ENCODE measurements at regions not wholly inside any gene's neighbourhood (a gene's known extent, or its start where the extent isn't known, plus 50 kb on each side); places are given as distances from the start of the nearest gene placed in this dataset.

GRCh38 chr1:75062111-75062510 is 72.1 kb upstream of the LHX8 start (continued):
- TF ChIP-seq E2F5 (CRISPR knock-in tag; conservative IDR thresholded peaks at IDR 0.05) (no peak), DDIT3 (CRISPR knock-in tag; IDR thresholded peaks at IDR 0.05) (no peak), PBX2 (CRISPR knock-in tag; IDR thresholded peaks at IDR 0.05) (no peak), IRF9 (CRISPR knock-in tag; IDR thresholded peaks at IDR 0.05; ENCODE audit: borderline replicate concordance) (no peak), IKZF5 (CRISPR knock-in tag; IDR thresholded peaks at IDR 0.05) (no peak), ATF3 (CRISPR knock-in tag; IDR thresholded peaks at IDR 0.05) (no peak), TMF1 (CRISPR knock-in tag; IDR thresholded peaks at IDR 0.05; ENCODE audit: low read depth) (no peak), EP300 (IDR thresholded peaks at IDR 0.05; ENCODE audit: low read depth in 2 of 2, low read length in 2 of 2) (no peak), EP300 (CRISPR knock-in tag; IDR thresholded peaks at IDR 0.05; ENCODE audit: borderline replicate concordance) (no peak), MTF2 (CRISPR knock-in tag; IDR thresholded peaks at IDR 0.05; ENCODE audit: borderline replicate concordance) (no peak), AGO2 (optimal IDR thresholded peaks at IDR 0.05; ENCODE audit: low read depth, low read length) (no peak), ZNF451 (CRISPR knock-in tag; IDR thresholded peaks at IDR 0.05) (no peak), ZNF281 (CRISPR knock-in tag; IDR thresholded peaks at IDR 0.05; ENCODE audit: borderline replicate concordance) (no peak), ZNF317 (CRISPR knock-in tag; IDR thresholded peaks at IDR 0.05) (no peak), TBP (CRISPR knock-in tag; IDR thresholded peaks at IDR 0.05) (no peak)
